Gastroesophageal sphincter (tissue), 4 donors: ENCODE measurements at regions not wholly inside any gene's neighbourhood (a gene's known extent, or its start where the extent isn't known, plus 50 kb on each side); places are given as distances from the start of the nearest gene placed in this dataset.

Experiments used
- ATAC-seq: fragments of 150-250 bp; one replicate; pipeline ENCODE4 v1.9.1; 2016; ENCODE audit warnings: mild to moderate bottlenecking, moderate library complexity
- H3K27ac ChIP-seq, 4 donors: fragments of 200-600 bp; sonication (generic) in 3 of 4; 1 replicate in 3 of 4; 2 replicates in 1 of 4; pipeline ENCODE4 v1.5.1; 2016 to 2019
- H3K27me3 ChIP-seq: fragments of 200-600 bp; sonication (generic); one replicate; pipeline ENCODE4 v1.5.1; 2019
- H3K36me3 ChIP-seq, 2 donors: fragments of 200-600 bp; sonication (generic); one replicate each; pipeline ENCODE4 v1.5.1; 2019; ENCODE audit warnings: control low read depth in 1 of 2
- H3K4me1 ChIP-seq, 3 donors: fragments of 200-600 bp; sonication (generic); 1 replicate in 2 of 3; 2 replicates in 1 of 3; pipeline ENCODE4 v1.5.1; 2016 to 2019; ENCODE audit warnings: control low read depth in 2 of 3
- H3K4me3 ChIP-seq, 2 donors: fragments of 200-600 bp; sonication (generic); one replicate each; pipeline ENCODE4 v1.5.1; 2019; ENCODE audit warnings: mild to moderate bottlenecking in 1 of 2, moderate library complexity in 1 of 2
- H3K9me3 ChIP-seq, 3 donors: fragments of 200-600 bp; sonication (generic); one replicate each; pipeline ENCODE4 v1.5.1; 2017 to 2019; ENCODE audit warnings: control low read depth in 2 of 3
- EP300 ChIP-seq: sonication (generic); formaldehyde crosslinking; IDR thresholded peaks from one replicate; pipeline ENCODE4 v1.6.1; 2017; ENCODE audit warnings: antibody characterized with exemption, mild to moderate bottlenecking
- POLR2A ChIP-seq, 2 donors: fragments of 450-650 bp; IDR thresholded peaks; one replicate each; pipeline ENCODE4 v1.6.1; 2017; ENCODE audit warnings: antibody characterized with exemption in 2 of 2, mild to moderate bottlenecking in 2 of 2, moderate library complexity in 1 of 2
- POLR2AphosphoS5 ChIP-seq: sonication (generic); formaldehyde crosslinking; IDR thresholded peaks from one replicate; pipeline ENCODE4 v1.6.1; 2017; ENCODE audit warnings: antibody characterized with exemption
- WGBS, 2 donors: methylation state at CpG; one replicate each; pipeline ENCODE4 v1.1.5; 2018; ENCODE audit warnings: low coverage in 1 of 2; 5-methylcytosine and 5-hydroxymethylcytosine counted together
- TF ChIP-seq, protein P1 (sequence below), 4 experiments: fragments of 200-600 bp in 2 of 4; fragments of 450-650 bp in 2 of 4; sonication (generic) in 1 of 4; IDR thresholded peaks; one replicate each; pipeline ENCODE4 v1.5.1; 2017 to 2019; ENCODE audit warnings: antibody characterized with exemption in 4 of 4, mild to moderate bottlenecking in 2 of 4, moderate library complexity in 2 of 4

DNA sequence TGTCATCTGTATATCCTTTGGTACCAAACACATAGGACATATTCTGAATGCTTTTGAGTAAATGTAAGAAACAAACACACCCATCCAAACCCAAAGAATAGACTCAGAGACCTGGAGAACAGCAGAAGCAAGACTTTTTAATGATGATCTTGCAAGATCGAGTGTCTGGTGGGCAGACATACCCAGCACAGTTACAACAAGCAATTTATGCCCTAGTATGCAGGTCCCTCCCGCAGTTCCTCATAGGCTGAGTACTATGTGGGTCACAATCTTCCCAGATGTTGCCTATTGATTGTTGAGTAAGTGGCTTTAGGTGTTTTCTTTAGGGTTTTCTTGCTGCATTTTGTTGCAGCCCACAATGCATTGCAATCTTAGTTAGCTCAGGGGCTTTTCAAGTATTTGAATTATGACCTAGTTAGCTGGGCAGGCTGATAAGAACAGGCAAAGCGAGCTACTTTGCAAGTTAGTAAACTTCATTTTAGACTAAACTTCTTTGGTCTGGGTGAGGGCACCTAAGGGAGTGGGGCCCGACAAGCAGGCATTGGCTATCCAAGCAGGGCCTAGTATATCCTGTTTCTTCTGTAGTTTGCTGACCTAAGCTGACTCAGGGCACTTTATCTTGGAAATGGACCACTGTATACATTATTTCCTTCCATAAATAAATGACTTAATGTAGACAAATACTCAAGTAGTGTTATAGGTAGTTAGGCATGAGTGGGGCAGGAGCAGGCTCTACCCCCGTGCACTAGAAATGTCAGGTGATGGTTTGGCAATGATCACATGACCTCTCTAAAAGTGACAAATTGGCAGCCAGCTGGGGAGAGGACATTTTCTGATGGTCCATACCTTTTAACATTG, 87.3 kb upstream of the LIPC start:
- H3K9me3 ChIP-seq, result no peaks in the 10 kb centered on the region
- no peak overlapping the region for H3K4me3 ChIP-seq
- no peak for TF ChIP-seq EP300
- no peak for TF ChIP-seq POLR2AphosphoS5
- TF ChIP-seq, protein P1, sequence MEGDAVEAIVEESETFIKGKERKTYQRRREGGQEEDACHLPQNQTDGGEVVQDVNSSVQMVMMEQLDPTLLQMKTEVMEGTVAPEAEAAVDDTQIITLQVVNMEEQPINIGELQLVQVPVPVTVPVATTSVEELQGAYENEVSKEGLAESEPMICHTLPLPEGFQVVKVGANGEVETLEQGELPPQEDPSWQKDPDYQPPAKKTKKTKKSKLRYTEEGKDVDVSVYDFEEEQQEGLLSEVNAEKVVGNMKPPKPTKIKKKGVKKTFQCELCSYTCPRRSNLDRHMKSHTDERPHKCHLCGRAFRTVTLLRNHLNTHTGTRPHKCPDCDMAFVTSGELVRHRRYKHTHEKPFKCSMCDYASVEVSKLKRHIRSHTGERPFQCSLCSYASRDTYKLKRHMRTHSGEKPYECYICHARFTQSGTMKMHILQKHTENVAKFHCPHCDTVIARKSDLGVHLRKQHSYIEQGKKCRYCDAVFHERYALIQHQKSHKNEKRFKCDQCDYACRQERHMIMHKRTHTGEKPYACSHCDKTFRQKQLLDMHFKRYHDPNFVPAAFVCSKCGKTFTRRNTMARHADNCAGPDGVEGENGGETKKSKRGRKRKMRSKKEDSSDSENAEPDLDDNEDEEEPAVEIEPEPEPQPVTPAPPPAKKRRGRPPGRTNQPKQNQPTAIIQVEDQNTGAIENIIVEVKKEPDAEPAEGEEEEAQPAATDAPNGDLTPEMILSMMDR (IDR thresholded peaks at IDR 0.05), result no peak
- no peak for TF ChIP-seq POLR2A (IDR thresholded peaks at IDR 0.05)
- WGBS, 2 donors, result 83 to 100% methylated on average over 2 to 4 of the region's 5 CpGs
- no peak overlapping the region for H3K27ac ChIP-seq
- no peak for ATAC-seq
- H3K27me3 ChIP-seq, result no peaks in the 10 kb centered on the region
- no peaks in the 10 kb centered on the region for H3K4me1 ChIP-seq
- H3K36me3 ChIP-seq, result no peaks in the 10 kb centered on the region

DNA sequence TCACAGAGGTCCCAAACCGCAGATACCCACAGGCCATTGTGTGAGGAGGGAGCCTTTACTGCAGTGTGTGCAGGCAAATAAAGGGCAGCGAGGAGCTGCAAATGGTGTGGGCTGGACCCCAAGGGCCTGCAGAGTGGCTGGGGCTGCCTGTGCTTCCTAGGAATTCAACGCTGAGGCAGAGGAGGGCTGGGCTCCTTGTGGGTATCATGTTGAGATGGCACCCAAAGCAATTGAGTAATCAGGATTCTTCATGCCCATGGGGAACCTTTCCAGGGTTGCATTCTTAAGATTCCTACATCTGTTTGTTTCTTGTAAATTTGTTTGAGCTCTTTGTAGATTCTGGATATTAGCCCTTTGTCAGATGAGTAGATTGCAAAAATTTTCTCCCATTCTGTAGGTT, 85.4 kb upstream of the LIPC start:
- H3K9me3 ChIP-seq, result no peaks in the 10 kb centered on the region
- H3K27ac ChIP-seq, result no peak overlapping the region
- H3K4me3 ChIP-seq, result no peak overlapping the region
- H3K36me3 ChIP-seq, result no peaks in the 10 kb centered on the region
- H3K27me3 ChIP-seq, result no peaks in the 10 kb centered on the region
- WGBS, 2 donors, result no CpG with 5 or more reads among the region's 3 CpGs
- H3K4me1 ChIP-seq, result no peaks in the 10 kb centered on the region
- TF ChIP-seq POLR2AphosphoS5, result no peak
- TF ChIP-seq, protein P1 (IDR thresholded peaks at IDR 0.05), result no peak
- TF ChIP-seq POLR2A (IDR thresholded peaks at IDR 0.05), result no peak
- TF ChIP-seq EP300, result no peak
- ATAC-seq, result no peak

GRCh38 chr15:58348095-58348812, 83.5 kb upstream of the LIPC start:
- no peaks in the 10 kb centered on the region for H3K9me3 ChIP-seq
- H3K27me3 ChIP-seq, result no peaks in the 10 kb centered on the region
- 80 to 100% methylated on average over 1 of the region's 1 CpG for WGBS, 2 donors
- H3K4me3 ChIP-seq, result no peak overlapping the region
- H3K27ac ChIP-seq, result no peak overlapping the region
- H3K4me1 ChIP-seq, result no peaks in the 10 kb centered on the region
- no peak for ATAC-seq
- no peak for TF ChIP-seq POLR2A (IDR thresholded peaks at IDR 0.05)
- TF ChIP-seq, protein P1 (IDR thresholded peaks at IDR 0.05), result no peak
- TF ChIP-seq EP300, result no peak
- TF ChIP-seq POLR2AphosphoS5, result no peak
- H3K36me3 ChIP-seq, result no peaks in the 10 kb centered on the region

- 71 to 97% methylated on average over 2 to 4 of the region's 5 CpGs for WGBS, 2 donors
- H3K27ac ChIP-seq, result no peak overlapping the region
Observed at GRCh38 chr15:58352026-58352929, 79.5 kb upstream of the LIPC start.

More at GRCh38 chr15:58352026-58352929, 79.5 kb upstream of the LIPC start:
- no peaks in the 10 kb centered on the region for H3K9me3 ChIP-seq
- no peaks in the 10 kb centered on the region for H3K36me3 ChIP-seq
- TF ChIP-seq POLR2A (IDR thresholded peaks at IDR 0.05) (no peak), EP300 (no peak), POLR2AphosphoS5 (no peak)
- TF ChIP-seq, protein P1 (IDR thresholded peaks at IDR 0.05), result no peak
- H3K4me3 ChIP-seq, result no peak overlapping the region
- H3K4me1 ChIP-seq, result no peaks in the 10 kb centered on the region
- H3K27me3 ChIP-seq, result no peaks in the 10 kb centered on the region
- no peak for ATAC-seq
